SJCRH30 (cell line): ENCODE measurements at regions not wholly inside any gene's neighbourhood (a gene's known extent, or its start where the extent isn't known, plus 50 kb on each side); places are given as distances from the start of the nearest gene placed in this dataset.

Experiments
- DNase-seq, 2 experiments: peaks; one replicate each; pipeline ENCODE4 v3.0.0-alpha.2; 2015 to 2020
- H3K27ac ChIP-seq: fragments of 250-450 bp; sonication (Bioruptor Pico); 2 replicates; pipeline ENCODE4 v1.5.1; 2020; ENCODE audit warnings: mild to moderate bottlenecking, moderate library complexity
- H3K27me3 ChIP-seq: fragments of 250-450 bp; sonication (Bioruptor Pico); 2 replicates; pipeline ENCODE4 v1.5.1; 2020; ENCODE audit warnings: mild to moderate bottlenecking, moderate library complexity
- H3K36me3 ChIP-seq: fragments of 250-450 bp; sonication (Bioruptor Pico); 2 replicates; pipeline ENCODE4 v1.5.1; 2020; ENCODE audit warnings: mild to moderate bottlenecking, moderate library complexity
- H3K4me1 ChIP-seq: fragments of 250-450 bp; sonication (Bioruptor Pico); 2 replicates; pipeline ENCODE4 v1.5.1; 2020; ENCODE audit warnings: mild to moderate bottlenecking, moderate library complexity
- H3K4me3 ChIP-seq: fragments of 250-450 bp; sonication (Bioruptor Pico); 2 replicates; pipeline ENCODE4 v1.5.1; 2020; ENCODE audit warnings: mild to moderate bottlenecking, moderate library complexity
- H3K9me3 ChIP-seq: fragments of 250-450 bp; sonication (Bioruptor Pico); replicated peaks from 2 replicates; pipeline ENCODE4 v1.5.1; 2020; ENCODE audit warnings: mild to moderate bottlenecking, moderate library complexity

GRCh38 chr2:6526093-6526824 lies 339.4 kb downstream of the CMPK2 start:
- H3K27me3 ChIP-seq, result no peaks in the 10 kb centered on the region
- no peak overlapping the region for H3K4me3 ChIP-seq
- H3K36me3 ChIP-seq, result no peaks in the 10 kb centered on the region
- no peak overlapping the region for H3K27ac ChIP-seq
- H3K4me1 ChIP-seq, result no peaks in the 10 kb centered on the region
- no peaks in the 10 kb centered on the region for H3K9me3 ChIP-seq
- peak in 1 of 2 experiments; percentile 25 for DNase-seq

- H3K36me3 ChIP-seq, result no peaks in the 10 kb centered on the region
- H3K27me3 ChIP-seq, result no peaks in the 10 kb centered on the region
- H3K27ac ChIP-seq, result no peak overlapping the region
- no peak overlapping the region for H3K4me3 ChIP-seq
- peaks cover 3% of the 10 kb centered on the region; the same call in 1 of the 2 replicates for H3K4me1 ChIP-seq
- no peaks in the 10 kb centered on the region for H3K9me3 ChIP-seq
- DNase-seq, result no peak
Observed at GRCh38 chr2:6531304-6531703, 334.4 kb downstream of the CMPK2 start.

- DNase-seq, result peak in 1 of 2 experiments; percentile 13
- H3K4me3 ChIP-seq, result no peak overlapping the region
- no peaks in the 10 kb centered on the region for H3K27me3 ChIP-seq
- no peaks in the 10 kb centered on the region for H3K36me3 ChIP-seq
- H3K27ac ChIP-seq, result no peak overlapping the region
- H3K4me1 ChIP-seq, result peaks cover 22% of the 10 kb centered on the region
- H3K9me3 ChIP-seq, result no peaks in the 10 kb centered on the region; the same call in 1 of the 2 replicates
Observed at GRCh38 chr2:6535572-6535971, 330.1 kb downstream of the CMPK2 start.

GRCh38 chr2:6538607-6539006 lies 327.1 kb downstream of the CMPK2 start:
- no peaks in the 10 kb centered on the region for H3K36me3 ChIP-seq
- no peaks in the 10 kb centered on the region; the same call in 1 of the 2 replicates for H3K9me3 ChIP-seq
- peaks cover 22% of the 10 kb centered on the region for H3K4me1 ChIP-seq
- peak overlapping the region; percentile 70 for H3K27ac ChIP-seq
- peak; percentile 23 to 64 for DNase-seq
- H3K27me3 ChIP-seq, result no peaks in the 10 kb centered on the region
- H3K4me3 ChIP-seq, result no peak overlapping the region

GRCh38 chr2:6545336-6545735 lies 320.4 kb downstream of the CMPK2 start:
- no peak for DNase-seq
- no peak overlapping the region for H3K4me3 ChIP-seq
- H3K36me3 ChIP-seq, result no peaks in the 10 kb centered on the region
- no peak overlapping the region for H3K27ac ChIP-seq
- no peaks in the 10 kb centered on the region for H3K4me1 ChIP-seq
- no peaks in the 10 kb centered on the region for H3K9me3 ChIP-seq
- H3K27me3 ChIP-seq, result no peaks in the 10 kb centered on the region

GRCh38 chr2:6545795-6546194 lies 319.9 kb downstream of the CMPK2 start:
- Histone ChIP-seq H3K27me3 (no peaks in the 10 kb centered on the region), H3K4me1 (no peaks in the 10 kb centered on the region), H3K36me3 (no peaks in the 10 kb centered on the region), H3K9me3 (no peaks in the 10 kb centered on the region), H3K4me3 (no peak overlapping the region), H3K27ac (no peak overlapping the region)
- DNase-seq, result no peak

GRCh38 chr2:6554466-6554865 lies 311.2 kb downstream of the CMPK2 start:
- peaks cover 20% of the 10 kb centered on the region for H3K4me1 ChIP-seq
- DNase-seq, result no peak
- no peaks in the 10 kb centered on the region for H3K27me3 ChIP-seq
- H3K27ac ChIP-seq, result no peak overlapping the region
- no peaks in the 10 kb centered on the region for H3K9me3 ChIP-seq
- no peaks in the 10 kb centered on the region for H3K36me3 ChIP-seq
- no peak overlapping the region for H3K4me3 ChIP-seq

- peak; percentile 78 to 89 for DNase-seq
- H3K4me3 ChIP-seq, result no peak overlapping the region
- no peaks in the 10 kb centered on the region for H3K9me3 ChIP-seq
- H3K27me3 ChIP-seq, result no peaks in the 10 kb centered on the region
- H3K27ac ChIP-seq, result peak overlapping the region; percentile 81
- no peaks in the 10 kb centered on the region for H3K36me3 ChIP-seq
- peaks cover 20% of the 10 kb centered on the region for H3K4me1 ChIP-seq
Observed at GRCh38 chr2:6556755-6557154, 309.0 kb downstream of the CMPK2 start.

GRCh38 chr2:6557737-6558136 lies 308.0 kb downstream of the CMPK2 start:
- Histone ChIP-seq H3K4me1 (peaks cover 20% of the 10 kb centered on the region), H3K9me3 (no peaks in the 10 kb centered on the region), H3K27me3 (no peaks in the 10 kb centered on the region), H3K36me3 (no peaks in the 10 kb centered on the region), H3K27ac (peak overlapping the region; percentile 81), H3K4me3 (no peak overlapping the region)
- no peak for DNase-seq

GRCh38 chr2:6562771-6563170 lies 302.9 kb downstream of the CMPK2 start:
- H3K4me3 ChIP-seq, result no peak overlapping the region
- no peaks in the 10 kb centered on the region for H3K9me3 ChIP-seq
- H3K36me3 ChIP-seq, result no peaks in the 10 kb centered on the region
- DNase-seq, result no peak
- H3K4me1 ChIP-seq, result no peaks in the 10 kb centered on the region
- no peaks in the 10 kb centered on the region for H3K27me3 ChIP-seq
- no peak overlapping the region for H3K27ac ChIP-seq

- no peaks in the 10 kb centered on the region for H3K4me1 ChIP-seq
- H3K27me3 ChIP-seq, result no peaks in the 10 kb centered on the region
- no peak overlapping the region for H3K4me3 ChIP-seq
- no peak overlapping the region for H3K27ac ChIP-seq
- no peak for DNase-seq
- H3K36me3 ChIP-seq, result no peaks in the 10 kb centered on the region
- no peaks in the 10 kb centered on the region for H3K9me3 ChIP-seq
Observed at GRCh38 chr2:6564326-6564725, 301.4 kb downstream of the CMPK2 start.

- H3K4me3 ChIP-seq, result no peak overlapping the region
- peaks cover 6% of the 10 kb centered on the region for H3K4me1 ChIP-seq
- H3K27ac ChIP-seq, result no peak overlapping the region
- no peaks in the 10 kb centered on the region for H3K36me3 ChIP-seq
- H3K9me3 ChIP-seq, result no peaks in the 10 kb centered on the region
- no peaks in the 10 kb centered on the region for H3K27me3 ChIP-seq
- DNase-seq, result peak in 1 of 2 experiments; percentile 30
Observed at GRCh38 chr2:6574121-6574520, 291.6 kb downstream of the CMPK2 start.

- no peak for DNase-seq
- no peaks in the 10 kb centered on the region for H3K9me3 ChIP-seq
- no peak overlapping the region for H3K4me3 ChIP-seq
- peaks cover 6% of the 10 kb centered on the region for H3K4me1 ChIP-seq
- no peak overlapping the region for H3K27ac ChIP-seq
- H3K36me3 ChIP-seq, result no peaks in the 10 kb centered on the region
- no peaks in the 10 kb centered on the region for H3K27me3 ChIP-seq
Observed at GRCh38 chr2:6576302-6576701, 289.4 kb downstream of the CMPK2 start.

GRCh38 chr2:6577960-6578359 lies 287.7 kb downstream of the CMPK2 start:
- Histone ChIP-seq H3K4me1 (peaks cover 6% of the 10 kb centered on the region), H3K9me3 (no peaks in the 10 kb centered on the region), H3K36me3 (no peaks in the 10 kb centered on the region), H3K27me3 (no peaks in the 10 kb centered on the region), H3K4me3 (no peak overlapping the region), H3K27ac (no peak overlapping the region)
- DNase-seq, result no peak

- H3K36me3 ChIP-seq, result no peaks in the 10 kb centered on the region
- H3K9me3 ChIP-seq, result no peaks in the 10 kb centered on the region
- H3K4me3 ChIP-seq, result no peak overlapping the region
- H3K27me3 ChIP-seq, result no peaks in the 10 kb centered on the region
- H3K4me1 ChIP-seq, result peaks cover 6% of the 10 kb centered on the region
- H3K27ac ChIP-seq, result no peak overlapping the region
- no peak for DNase-seq
Observed at GRCh38 chr2:6578416-6578815, 287.3 kb downstream of the CMPK2 start.

GRCh38 chr2:6579281-6579680 lies 286.4 kb downstream of the CMPK2 start:
- no peak for DNase-seq
- H3K9me3 ChIP-seq, result no peaks in the 10 kb centered on the region
- H3K4me1 ChIP-seq, result peaks cover under 1% of the 10 kb centered on the region; the same call in 1 of the 2 replicates
- H3K27ac ChIP-seq, result no peak overlapping the region
- no peaks in the 10 kb centered on the region for H3K27me3 ChIP-seq
- no peaks in the 10 kb centered on the region for H3K36me3 ChIP-seq
- no peak overlapping the region for H3K4me3 ChIP-seq
